Esophagus squamous epithelium (tissue), 5 donors: ENCODE measurements at regions not wholly inside any gene's neighbourhood (a gene's known extent, or its start where the extent isn't known, plus 50 kb on each side); places are given as distances from the start of the nearest gene placed in this dataset.

Experiments
- DNase-seq: peaks from one replicate; lab custom pipeline; 2025; lab: John Stamatoyannopoulos, UW
- H3K27ac ChIP-seq, 4 donors: fragments of 200-600 bp; sonication (generic); one replicate each; pipeline ENCODE4 v1.5.1; 2016 to 2019; ENCODE audit warnings: mild to moderate bottlenecking in 1 of 4
- H3K27me3 ChIP-seq, 4 donors: fragments of 200-600 bp; sonication (generic); 1 replicate in 3 of 4; 2 replicates in 1 of 4; pipeline versions ENCODE4 v1.5.1 to v1.6.0; 2017 to 2021; ENCODE audit warnings: antibody characterized with exemption in 1 of 4
- H3K36me3 ChIP-seq, 3 donors: fragments of 200-600 bp; sonication (generic); one replicate each; pipeline ENCODE4 v1.5.1; 2016 to 2019
- H3K4me1 ChIP-seq, 3 donors: fragments of 200-600 bp; sonication (generic); one replicate each; pipeline ENCODE4 v1.5.1; 2017 to 2019
- H3K4me3 ChIP-seq, 4 donors: fragments of 200-600 bp; sonication (generic); 1 replicate in 3 of 4; 2 replicates in 1 of 4; pipeline ENCODE4 v1.5.1; 2016 to 2019; ENCODE audit warnings: mild to moderate bottlenecking in 2 of 4, moderate library complexity in 1 of 4
- H3K9me3 ChIP-seq, 3 donors: fragments of 200-600 bp; sonication (generic); one replicate each; pipeline ENCODE4 v1.5.1; 2016 to 2019
- CTCF ChIP-seq, 6 experiments: fragments of 450-650 bp in 4 of 6; fragments of 200-600 bp in 2 of 6; sonication (generic) in 2 of 6; IDR thresholded peaks; one replicate each; pipeline ENCODE4 v1.5.1; 2016 to 2019; ENCODE audit warnings: antibody characterized with exemption in 6 of 6, mild to moderate bottlenecking in 4 of 6, moderate library complexity in 4 of 6
- POLR2A ChIP-seq, 4 donors: fragments of 450-650 bp; IDR thresholded peaks; one replicate each; pipeline ENCODE4 v1.6.1; 2017; ENCODE audit warnings: antibody characterized with exemption in 4 of 4, mild to moderate bottlenecking in 4 of 4, moderate library complexity in 3 of 4
- WGBS, 2 donors: methylation state at CpG; one replicate each; pipeline ENCODE4 v1.1.5; 2018; 5-methylcytosine and 5-hydroxymethylcytosine counted together
- intact Hi-C: fragments of 100-400 bp; cut with DNase I; formaldehyde crosslinking; loops from one replicate; pipeline ENCODE4 v1.15.0; 2022
- donor health status: DM: yes; HTN: yes; CAD: no.

GRCh38 chr9:86641970-86642369 is 287.8 kb upstream of the TUT7 start:
- Histone ChIP-seq H3K27ac (no peak overlapping the region), H3K27me3 (peaks cover 0 to 51% (median 0%) of the 10 kb centered on the region in 4 donors), H3K4me3 (no peak overlapping the region), H3K9me3 (no peaks in the 10 kb centered on the region), H3K4me1 (peaks cover 0 to 7% (median 0%) of the 10 kb centered on the region in 3 donors), H3K36me3 (no peaks in the 10 kb centered on the region)
- intact Hi-C loops, result no loop called here
- TF ChIP-seq POLR2A (IDR thresholded peaks at IDR 0.05) (no peak), CTCF (IDR thresholded peaks at IDR 0.05) (no peak)
- no peak for DNase-seq
- 88 to 89% methylated on average over 3 of the region's 3 CpGs for WGBS, 2 donors

GRCh38 chr9:86639899-86640379 is 285.7 kb upstream of the TUT7 start:
- WGBS, 2 donors, result 37 to 51% methylated on average over 2 to 5 of the region's 5 CpGs
- peaks cover 0 to under 1% (median 0%) of the 10 kb centered on the region in 3 donors for H3K9me3 ChIP-seq
- H3K4me3 ChIP-seq, result no peak overlapping the region
- H3K36me3 ChIP-seq, result no peaks in the 10 kb centered on the region
- H3K27me3 ChIP-seq, result peaks cover 0 to 59% (median 0%) of the 10 kb centered on the region in 4 donors
- H3K27ac ChIP-seq, result no peak overlapping the region
- intact Hi-C loops, result no loop called here
- TF ChIP-seq POLR2A (IDR thresholded peaks at IDR 0.05), result no peak
- peak in 3 of 6 experiments; percentile 10 to 50 (median 11) for TF ChIP-seq CTCF (IDR thresholded peaks at IDR 0.05)
- peaks cover 0 to 7% (median 0%) of the 10 kb centered on the region in 3 donors for H3K4me1 ChIP-seq
- DNase-seq, result no peak

DNA sequence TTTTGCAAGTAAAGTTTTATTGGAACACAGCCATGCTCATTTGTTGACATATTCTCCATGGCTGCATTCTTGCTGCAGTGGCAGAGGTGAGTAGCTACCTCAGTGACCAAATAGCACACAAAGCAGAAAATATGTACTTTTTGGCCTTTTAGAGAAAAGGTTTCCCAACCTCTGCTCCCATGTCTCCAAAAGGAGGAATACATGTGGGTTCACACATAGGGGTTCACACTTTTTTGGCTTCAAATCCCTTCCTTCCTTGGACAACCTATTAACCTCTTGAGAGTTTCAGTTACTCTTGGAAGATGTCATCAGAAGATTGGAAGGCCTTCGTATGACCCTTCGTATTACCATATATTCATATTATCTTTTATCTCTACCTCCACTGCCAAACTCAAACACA is 285.1 kb upstream of the TUT7 start:
- H3K36me3 ChIP-seq, result no peaks in the 10 kb centered on the region
- intact Hi-C loops, result no loop called here

DNA sequence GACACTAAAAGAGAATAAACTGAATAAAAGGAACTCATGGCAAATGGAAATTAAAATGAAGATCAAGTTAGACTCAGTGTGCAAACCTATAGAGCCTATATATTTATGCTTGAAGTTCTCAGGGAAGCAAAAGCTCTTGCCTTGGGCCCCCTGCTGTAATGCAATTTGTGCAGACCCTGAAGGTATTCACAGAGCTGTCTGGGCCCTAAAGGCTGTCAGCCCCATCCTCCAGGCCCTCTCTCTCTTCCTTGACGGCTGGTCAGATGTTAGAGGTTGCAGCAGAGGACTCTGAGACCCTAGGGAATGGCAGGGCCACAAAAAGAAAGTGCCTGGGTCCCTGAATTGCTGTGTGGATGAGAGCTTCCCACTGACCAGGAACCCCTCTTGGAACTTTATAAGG is 283.9 kb upstream of the TUT7 start:
- H3K36me3 ChIP-seq, result no peaks in the 10 kb centered on the region
- peaks cover 0 to 8% (median 0%) of the 10 kb centered on the region in 3 donors for H3K9me3 ChIP-seq
- intact Hi-C loops, result no loop called here
- H3K4me1 ChIP-seq, result peaks cover 0 to 7% (median 0%) of the 10 kb centered on the region in 3 donors
- TF ChIP-seq POLR2A (IDR thresholded peaks at IDR 0.05), result no peak
- no peak for TF ChIP-seq CTCF (IDR thresholded peaks at IDR 0.05)
- no peak overlapping the region for H3K27ac ChIP-seq
- no CpG with 5 or more reads among the region's 1 CpG for WGBS, 2 donors
- DNase-seq, result no peak
- no peak overlapping the region for H3K4me3 ChIP-seq
- peaks cover 0 to 52% (median 0%) of the 10 kb centered on the region in 4 donors for H3K27me3 ChIP-seq

More for the DNA sequence above, 285.1 kb upstream of the TUT7 start:
- Histone ChIP-seq H3K27ac (no peak overlapping the region), H3K4me1 (peaks cover 0 to 7% (median 0%) of the 10 kb centered on the region in 3 donors), H3K9me3 (peaks cover 0 to 7% (median 0%) of the 10 kb centered on the region in 3 donors), H3K4me3 (no peak overlapping the region), H3K27me3 (peaks cover 0 to 62% (median 0%) of the 10 kb centered on the region in 4 donors)
- TF ChIP-seq CTCF (IDR thresholded peaks at IDR 0.05) (no peak), POLR2A (IDR thresholded peaks at IDR 0.05) (no peak)
- DNase-seq, result no peak
- WGBS, 2 donors, result 97 to 98% methylated on average over 2 of the region's 2 CpGs

DNA sequence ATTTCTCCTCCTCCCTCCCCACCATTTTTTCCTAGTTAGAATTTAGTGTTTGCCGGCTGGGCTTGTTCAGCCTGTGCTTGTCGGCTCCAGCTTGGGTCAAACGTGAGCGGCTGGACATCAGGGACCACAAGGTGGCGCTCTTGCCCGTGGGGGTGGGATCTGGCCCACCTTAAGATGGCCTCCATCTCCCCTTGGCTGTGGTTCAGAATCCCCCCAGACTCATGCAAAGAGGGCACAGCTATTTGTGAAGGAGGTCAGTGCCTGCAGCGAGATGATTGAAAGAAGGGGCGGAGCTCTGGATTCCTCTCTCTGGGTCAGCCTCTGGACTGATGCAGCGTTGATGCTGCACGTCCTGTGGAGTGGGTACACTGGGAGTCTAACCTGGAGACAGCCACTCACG is 283.3 kb upstream of the TUT7 start:
- Histone ChIP-seq H3K27ac (no peak overlapping the region), H3K4me1 (peaks cover 0 to 7% (median 0%) of the 10 kb centered on the region in 3 donors), H3K4me3 (no peak overlapping the region), H3K36me3 (no peaks in the 10 kb centered on the region), H3K9me3 (peaks cover 0 to 8% (median 0%) of the 10 kb centered on the region in 3 donors), H3K27me3 (peaks cover 0 to 47% (median 0%) of the 10 kb centered on the region in 4 donors)
- DNase-seq, result no peak
- intact Hi-C loops, result no loop called here
- TF ChIP-seq POLR2A (IDR thresholded peaks at IDR 0.05) (no peak), CTCF (IDR thresholded peaks at IDR 0.05) (peak in 5 of 6 experiments; percentile 28 to 58 (median 34))
- 38 to 42% methylated on average over 10 to 11 of the region's 11 CpGs for WGBS, 2 donors
